Sigmoid colon (tissue), 4 donors: ENCODE measurements at regions not wholly inside any gene's neighbourhood (a gene's known extent, or its start where the extent isn't known, plus 50 kb on each side); places are given as distances from the start of the nearest gene placed in this dataset.

Experiments used
- POLR2A ChIP-seq, 2 donors: fragments of 450-650 bp; IDR thresholded peaks; one replicate each; pipeline ENCODE4 v1.6.1; 2016; ENCODE audit warnings: antibody characterized with exemption in 2 of 2, mild to moderate bottlenecking in 2 of 2, moderate library complexity in 2 of 2
- POLR2AphosphoS5 ChIP-seq, 4 donors: sonication (generic); formaldehyde crosslinking; IDR thresholded peaks; one replicate each; pipeline ENCODE4 v1.6.1; 2017; ENCODE audit warnings: antibody characterized with exemption in 4 of 4
- TF ChIP-seq, protein P1 (sequence below), 4 experiments: fragments of 450-650 bp in 3 of 4; fragments of 200-600 bp in 1 of 4; IDR thresholded peaks; one replicate each; pipeline ENCODE4 v1.5.1; 2016 to 2019; ENCODE audit warnings: antibody characterized with exemption in 4 of 4, mild to moderate bottlenecking in 3 of 4, moderate library complexity in 2 of 4

DNA sequence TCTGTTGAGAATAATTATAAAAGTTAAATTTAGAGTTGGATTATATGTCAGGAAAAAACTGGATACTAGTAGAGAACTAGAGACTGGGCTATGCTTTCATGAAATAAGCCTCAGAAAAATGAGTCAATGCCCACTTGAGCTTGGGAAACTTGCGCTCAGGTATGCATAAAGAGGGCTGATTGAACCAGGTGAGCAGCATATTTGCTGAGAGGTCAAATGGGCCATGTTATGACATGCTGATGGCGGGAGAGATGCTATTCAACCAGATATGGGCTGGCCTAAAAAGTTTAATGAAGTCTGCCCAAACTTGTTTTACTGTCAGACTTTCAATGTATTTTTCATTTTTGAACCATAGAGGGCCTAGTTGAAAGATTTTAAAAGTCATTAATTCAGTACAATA, 837.6 kb upstream of the GHITM start:
- TF ChIP-seq, protein P1, sequence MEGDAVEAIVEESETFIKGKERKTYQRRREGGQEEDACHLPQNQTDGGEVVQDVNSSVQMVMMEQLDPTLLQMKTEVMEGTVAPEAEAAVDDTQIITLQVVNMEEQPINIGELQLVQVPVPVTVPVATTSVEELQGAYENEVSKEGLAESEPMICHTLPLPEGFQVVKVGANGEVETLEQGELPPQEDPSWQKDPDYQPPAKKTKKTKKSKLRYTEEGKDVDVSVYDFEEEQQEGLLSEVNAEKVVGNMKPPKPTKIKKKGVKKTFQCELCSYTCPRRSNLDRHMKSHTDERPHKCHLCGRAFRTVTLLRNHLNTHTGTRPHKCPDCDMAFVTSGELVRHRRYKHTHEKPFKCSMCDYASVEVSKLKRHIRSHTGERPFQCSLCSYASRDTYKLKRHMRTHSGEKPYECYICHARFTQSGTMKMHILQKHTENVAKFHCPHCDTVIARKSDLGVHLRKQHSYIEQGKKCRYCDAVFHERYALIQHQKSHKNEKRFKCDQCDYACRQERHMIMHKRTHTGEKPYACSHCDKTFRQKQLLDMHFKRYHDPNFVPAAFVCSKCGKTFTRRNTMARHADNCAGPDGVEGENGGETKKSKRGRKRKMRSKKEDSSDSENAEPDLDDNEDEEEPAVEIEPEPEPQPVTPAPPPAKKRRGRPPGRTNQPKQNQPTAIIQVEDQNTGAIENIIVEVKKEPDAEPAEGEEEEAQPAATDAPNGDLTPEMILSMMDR (IDR thresholded peaks at IDR 0.05): no peak
- TF ChIP-seq POLR2AphosphoS5 (IDR thresholded peaks at IDR 0.05) (no peak), POLR2A (IDR thresholded peaks at IDR 0.05) (no peak)
